Stimulated activated naive CD8-positive, alpha-beta T cell treated with anti-CD3 and anti-CD28 coated beads, Interleukin-15, amount 100 ng/mL, for 72 hours (primary cell): ENCODE measurements at regions not wholly inside any gene's neighbourhood (a gene's known extent, or its start where the extent isn't known, plus 50 kb on each side); places are given as distances from the start of the nearest gene placed in this dataset.
A peak's percentile ranks its signal among the peaks of the same experiment; 100 is the strongest.

ENCODE experiments used
- ATAC-seq: fragments of 150-1000 bp; cut with Tn5 transposase; 2 replicates; pipeline ENCODE4 v1.10.0; 2021; ENCODE audit warnings: mild to moderate bottlenecking, moderate library complexity
- DNase-seq, 2 donors: peaks; one replicate each; pipeline ENCODE4 v3.0.0; 2021 to 2022
- H3K27ac Mint-ChIP-seq, 2 donors: one replicate each; pipeline ENCODE4 v1.8.0; 2022; ENCODE audit warnings: mild to moderate bottlenecking in 2 of 2, mixed read lengths in 2 of 2, moderate library complexity in 2 of 2
- H3K27me3 Mint-ChIP-seq: one replicate; pipeline ENCODE4 v1.8.0; 2022; ENCODE audit warnings: mixed read lengths
- H3K4me1 Mint-ChIP-seq: one replicate; pipeline ENCODE4 v1.8.0; 2022; ENCODE audit warnings: mild to moderate bottlenecking, mixed read lengths
- H3K4me3 Mint-ChIP-seq, 2 donors: one replicate each; pipeline ENCODE4 v1.8.0; 2022; ENCODE audit warnings: mild to moderate bottlenecking in 2 of 2, mixed read lengths in 2 of 2, moderate library complexity in 1 of 2
- H3K9me3 Mint-ChIP-seq, 2 donors: one replicate each; pipeline ENCODE4 v1.8.0; 2022; ENCODE audit warnings: mixed read lengths in 2 of 2

DNA sequence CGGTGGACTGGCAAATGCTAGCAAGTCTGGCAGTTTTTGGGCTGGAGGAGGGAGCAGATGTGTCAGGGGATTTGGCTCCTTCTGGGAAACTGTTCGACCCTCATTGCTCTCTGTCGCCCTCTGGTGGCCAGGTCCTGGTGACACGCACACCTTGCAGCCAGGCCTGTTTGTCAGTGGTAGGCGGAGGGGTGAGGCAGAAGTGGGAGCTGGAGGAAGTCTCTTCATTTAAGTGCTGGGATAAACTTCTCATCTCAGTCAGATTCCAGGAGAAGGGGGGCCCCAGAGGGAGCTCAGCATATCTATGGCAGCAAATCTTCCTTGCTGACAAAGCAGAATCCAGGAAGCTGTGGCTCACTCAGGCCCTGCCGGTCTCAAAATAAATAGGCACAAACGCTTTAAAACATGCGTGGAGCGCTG is 326.5 kb downstream of the ZSWIM6 start:
- H3K9me3 Mint-ChIP-seq: no peaks in the 10 kb centered on the region
- peak; percentile 75 for ATAC-seq
- H3K27ac Mint-ChIP-seq: no peak overlapping the region
- no peak overlapping the region for H3K4me3 Mint-ChIP-seq
- H3K4me1 Mint-ChIP-seq: peaks cover 5% of the 10 kb centered on the region
- DNase-seq: peak; percentile 72 to 73
- H3K27me3 Mint-ChIP-seq: peaks cover 19% of the 10 kb centered on the region

DNA sequence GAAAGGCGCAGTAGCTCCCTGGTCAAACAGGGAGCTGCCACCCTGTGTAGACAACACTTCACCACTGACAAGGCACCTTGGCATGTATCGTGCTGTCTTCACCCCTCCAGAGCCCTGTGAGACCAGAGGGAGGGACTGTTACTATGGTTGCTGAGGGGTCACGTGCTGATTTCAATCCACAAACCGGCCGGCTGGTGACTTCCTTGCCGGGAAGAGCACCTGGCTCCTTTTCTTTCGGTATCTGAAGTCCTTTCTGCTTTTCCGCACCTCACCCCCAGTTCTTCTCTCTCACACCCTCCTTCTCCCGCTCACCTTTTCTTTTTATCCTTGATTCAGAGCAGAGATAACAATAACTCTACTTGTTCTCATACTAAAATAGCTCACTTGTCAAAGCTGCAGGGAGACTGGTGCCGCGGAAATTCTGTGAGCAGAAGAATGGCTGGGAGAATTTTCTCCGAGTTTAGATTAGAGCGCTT is 327.2 kb downstream of the ZSWIM6 start:
- ATAC-seq (no peak), DNase-seq (no peak)
- Mint-ChIP-seq H3K4me1 (peaks cover 5% of the 10 kb centered on the region), H3K9me3 (no peaks in the 10 kb centered on the region), H3K27me3 (peaks cover 14% of the 10 kb centered on the region), H3K4me3 (no peak overlapping the region), H3K27ac (no peak overlapping the region)

DNA sequence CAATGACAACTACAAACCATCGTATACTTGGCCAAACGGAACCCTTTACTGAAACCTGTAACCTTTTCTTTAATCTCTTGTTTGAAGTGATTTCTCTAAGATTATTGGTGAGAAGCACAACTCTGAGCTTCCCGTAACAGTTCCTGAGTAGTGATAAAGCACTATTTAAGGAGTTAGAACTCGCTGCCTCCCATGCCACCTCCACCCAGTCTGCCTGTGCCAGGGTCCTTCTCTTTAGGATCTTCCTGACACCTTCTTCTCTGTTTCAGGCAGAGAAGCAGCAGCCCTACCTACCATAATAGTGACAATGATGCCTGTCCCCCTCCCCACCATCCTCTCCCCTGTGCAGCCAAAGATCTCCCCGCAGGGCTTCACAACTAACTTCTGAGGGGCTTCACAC is 330.6 kb downstream of the ZSWIM6 start:
- H3K27ac Mint-ChIP-seq: no peak overlapping the region
- peaks cover 5% of the 10 kb centered on the region for H3K4me1 Mint-ChIP-seq
- ATAC-seq (no peak), DNase-seq (no peak)
- no peak overlapping the region for H3K4me3 Mint-ChIP-seq
- no peaks in the 10 kb centered on the region for H3K27me3 Mint-ChIP-seq
- no peaks in the 10 kb centered on the region for H3K9me3 Mint-ChIP-seq

DNA sequence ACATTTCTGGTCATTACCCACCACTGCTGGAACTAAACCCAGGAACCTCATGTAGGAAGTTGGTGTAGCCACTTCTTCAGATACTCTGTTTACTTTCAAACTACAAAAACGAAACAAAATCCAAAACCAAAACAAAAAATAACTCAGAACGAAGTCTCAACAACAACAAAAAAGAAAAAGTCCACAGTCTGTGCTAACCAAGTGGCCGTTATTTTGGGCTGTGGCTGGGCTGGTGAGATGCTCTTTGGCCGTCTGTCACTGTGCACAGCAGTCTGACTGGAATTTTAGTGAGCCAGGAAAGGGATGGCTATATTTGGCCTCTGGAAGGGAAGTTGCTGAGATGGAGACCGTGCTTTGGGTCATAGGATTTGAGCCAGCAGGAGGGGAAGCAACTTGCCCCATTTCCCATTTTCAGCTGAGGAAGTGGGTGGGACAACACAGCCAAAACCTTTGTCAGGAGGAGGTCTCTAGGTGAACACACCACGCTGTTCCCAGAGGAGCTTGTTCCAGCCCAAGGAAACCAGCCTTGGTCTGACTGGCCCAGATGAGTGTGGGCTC is 334.1 kb downstream of the ZSWIM6 start:
- no peak overlapping the region for H3K27ac Mint-ChIP-seq
- no peaks in the 10 kb centered on the region for H3K4me1 Mint-ChIP-seq
- ATAC-seq: no peak
- no peak for DNase-seq
- H3K27me3 Mint-ChIP-seq: peaks cover 12% of the 10 kb centered on the region
- no peak overlapping the region for H3K4me3 Mint-ChIP-seq
- no peaks in the 10 kb centered on the region for H3K9me3 Mint-ChIP-seq

DNA sequence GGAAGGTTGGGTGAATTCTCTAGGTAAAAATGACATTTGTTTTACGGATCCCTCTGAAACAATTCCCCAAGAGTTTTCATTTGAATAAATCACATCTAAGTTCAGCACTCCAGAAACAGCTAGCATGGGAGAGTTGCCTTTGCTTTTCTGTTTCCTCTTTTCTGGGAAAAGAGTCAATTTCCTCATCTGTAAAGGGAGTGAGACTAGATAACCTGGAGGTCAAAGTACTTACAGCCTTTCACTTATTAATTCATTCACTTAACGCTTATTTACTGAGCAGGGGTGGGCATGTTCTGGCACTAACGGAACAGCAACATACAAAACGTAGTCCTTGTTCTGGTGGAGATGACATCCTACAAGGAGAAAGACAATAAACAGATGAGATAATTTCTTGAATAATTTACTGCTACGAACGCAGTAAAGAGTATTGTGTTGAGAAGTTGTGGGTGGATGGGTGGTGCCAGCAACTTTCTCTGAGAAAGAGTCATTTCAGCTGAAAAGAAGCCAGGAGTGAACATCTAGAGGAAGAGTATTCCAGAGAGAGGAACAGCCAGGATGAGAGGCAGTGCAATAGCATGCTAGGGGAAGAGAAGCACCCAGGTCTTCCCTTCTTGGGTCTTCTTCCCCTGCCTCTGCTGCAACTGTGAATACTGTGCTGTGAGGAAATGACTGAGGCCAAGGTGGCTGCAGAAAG is 335.6 kb downstream of the ZSWIM6 start:
- H3K27me3 Mint-ChIP-seq: peaks cover 18% of the 10 kb centered on the region
- H3K4me1 Mint-ChIP-seq: no peaks in the 10 kb centered on the region
- no peak for DNase-seq
- no peak overlapping the region for H3K27ac Mint-ChIP-seq
- no peaks in the 10 kb centered on the region for H3K9me3 Mint-ChIP-seq
- H3K4me3 Mint-ChIP-seq: no peak overlapping the region
- no peak for ATAC-seq

DNA sequence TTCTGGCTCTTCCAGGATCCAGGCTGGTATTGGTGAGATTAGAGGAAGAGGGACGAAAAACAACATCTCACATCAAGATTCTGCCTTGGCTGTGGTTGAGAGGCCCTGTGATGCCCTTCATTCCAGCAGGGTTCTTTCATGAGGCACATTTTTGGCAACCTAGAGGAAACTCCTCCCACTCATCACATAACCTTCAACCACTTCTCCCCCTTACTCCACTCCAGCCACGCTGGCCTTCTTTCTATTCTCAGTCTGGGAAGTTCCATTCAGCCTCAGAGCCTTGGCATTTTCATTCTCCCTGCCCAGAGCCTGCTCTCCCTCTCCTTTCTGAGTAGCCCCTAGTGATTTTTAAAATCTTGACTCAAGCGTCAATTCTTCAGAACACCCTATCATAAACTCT is 337.5 kb downstream of the ZSWIM6 start:
- no peak overlapping the region for H3K4me3 Mint-ChIP-seq
- peaks cover 19% of the 10 kb centered on the region for H3K27me3 Mint-ChIP-seq

DNA sequence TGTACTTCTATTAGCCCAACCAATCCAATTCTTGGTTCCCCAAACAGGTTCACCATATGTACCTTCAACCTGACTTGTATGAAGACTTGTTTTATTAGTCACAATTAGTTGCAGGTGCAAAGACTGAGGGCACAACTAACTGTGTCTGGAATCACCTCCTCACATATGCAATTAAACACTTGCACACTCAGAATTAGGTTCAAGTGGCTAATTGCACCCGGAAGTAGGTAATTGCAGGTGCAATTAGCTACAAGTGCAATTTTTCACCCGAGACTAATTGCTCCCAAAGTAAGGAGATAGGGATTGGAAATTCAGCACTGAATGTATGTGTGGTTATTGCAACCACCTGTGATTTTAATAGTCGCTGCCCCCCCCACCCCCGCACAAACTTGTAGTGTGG is 338.9 kb downstream of the ZSWIM6 start:
- Mint-ChIP-seq H3K9me3 (no peaks in the 10 kb centered on the region), H3K27ac (no peak overlapping the region), H3K4me1 (no peaks in the 10 kb centered on the region), H3K27me3 (peaks cover 19% of the 10 kb centered on the region), H3K4me3 (no peak overlapping the region)
- ATAC-seq (no peak), DNase-seq (no peak)

More for the DNA sequence above, 337.5 kb downstream of the ZSWIM6 start:
- Mint-ChIP-seq H3K9me3 (no peaks in the 10 kb centered on the region), H3K4me1 (no peaks in the 10 kb centered on the region), H3K27ac (no peak overlapping the region)
- no peak for DNase-seq
- ATAC-seq: no peak

DNA sequence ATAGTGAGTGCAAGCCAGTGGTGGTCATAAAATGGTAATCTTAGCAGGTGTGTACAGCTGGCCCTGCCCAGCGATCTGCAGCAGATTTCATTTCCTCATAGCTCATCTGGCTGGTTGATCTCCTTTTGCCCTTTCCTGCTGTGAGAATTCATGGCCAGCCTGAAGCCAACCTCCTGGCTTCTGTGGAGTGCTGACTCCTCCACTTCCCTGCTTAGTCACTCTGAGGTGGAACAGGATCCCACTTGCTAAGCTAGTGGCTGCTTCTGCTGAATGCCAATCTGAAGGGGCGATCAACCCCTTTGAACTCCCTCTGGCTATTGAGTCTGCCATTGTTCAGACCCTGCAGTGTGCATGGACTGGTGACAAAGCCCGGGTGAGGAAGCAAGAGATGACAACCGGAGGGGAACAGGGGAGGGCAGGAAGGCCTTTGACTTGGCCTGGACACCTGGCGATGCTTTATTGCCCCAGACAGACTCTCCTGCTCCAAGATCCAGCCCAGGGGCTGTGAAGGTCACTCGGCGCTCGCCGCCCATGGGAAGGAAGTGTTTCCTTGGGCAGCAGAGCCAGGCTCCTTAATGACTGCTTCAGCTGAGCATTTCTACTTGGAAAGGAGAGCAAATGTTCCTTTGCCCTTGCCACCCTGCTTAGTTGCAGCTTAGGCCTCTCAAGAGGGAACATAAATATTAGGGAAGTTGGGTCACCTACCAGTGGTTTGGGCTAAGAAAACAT is 341.1 kb downstream of the ZSWIM6 start:
- H3K4me3 Mint-ChIP-seq: no peak overlapping the region
- DNase-seq (no peak), ATAC-seq (peak; percentile 21)
- no peak overlapping the region for H3K27ac Mint-ChIP-seq
- H3K9me3 Mint-ChIP-seq: no peaks in the 10 kb centered on the region
- H3K4me1 Mint-ChIP-seq: no peaks in the 10 kb centered on the region
- H3K27me3 Mint-ChIP-seq: peaks cover 25% of the 10 kb centered on the region

DNA sequence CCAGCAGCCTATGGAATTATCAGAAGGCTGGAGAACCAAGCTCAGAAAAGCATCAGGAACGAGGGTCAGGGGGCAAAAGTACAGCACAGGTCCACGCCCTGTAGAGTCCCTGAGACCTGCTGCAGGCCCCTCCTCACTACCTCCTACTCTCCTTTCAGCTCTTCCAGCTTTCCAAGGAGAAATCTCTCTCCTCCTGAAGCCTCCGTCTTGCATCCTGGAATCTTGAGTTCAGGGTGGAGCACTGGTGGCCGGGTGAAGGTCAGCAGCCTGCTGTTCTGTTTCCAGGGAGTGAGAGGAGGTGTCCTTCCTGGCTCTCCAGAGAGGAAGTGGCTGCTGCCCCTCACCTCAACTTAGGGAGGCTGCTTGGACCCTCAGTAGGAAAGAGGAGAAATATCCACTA is 342.3 kb downstream of the ZSWIM6 start:
- no peak for DNase-seq
- Mint-ChIP-seq H3K27me3 (peaks cover 20% of the 10 kb centered on the region), H3K4me3 (no peak overlapping the region), H3K27ac (no peak overlapping the region), H3K9me3 (no peaks in the 10 kb centered on the region), H3K4me1 (no peaks in the 10 kb centered on the region)
- no peak for ATAC-seq

DNA sequence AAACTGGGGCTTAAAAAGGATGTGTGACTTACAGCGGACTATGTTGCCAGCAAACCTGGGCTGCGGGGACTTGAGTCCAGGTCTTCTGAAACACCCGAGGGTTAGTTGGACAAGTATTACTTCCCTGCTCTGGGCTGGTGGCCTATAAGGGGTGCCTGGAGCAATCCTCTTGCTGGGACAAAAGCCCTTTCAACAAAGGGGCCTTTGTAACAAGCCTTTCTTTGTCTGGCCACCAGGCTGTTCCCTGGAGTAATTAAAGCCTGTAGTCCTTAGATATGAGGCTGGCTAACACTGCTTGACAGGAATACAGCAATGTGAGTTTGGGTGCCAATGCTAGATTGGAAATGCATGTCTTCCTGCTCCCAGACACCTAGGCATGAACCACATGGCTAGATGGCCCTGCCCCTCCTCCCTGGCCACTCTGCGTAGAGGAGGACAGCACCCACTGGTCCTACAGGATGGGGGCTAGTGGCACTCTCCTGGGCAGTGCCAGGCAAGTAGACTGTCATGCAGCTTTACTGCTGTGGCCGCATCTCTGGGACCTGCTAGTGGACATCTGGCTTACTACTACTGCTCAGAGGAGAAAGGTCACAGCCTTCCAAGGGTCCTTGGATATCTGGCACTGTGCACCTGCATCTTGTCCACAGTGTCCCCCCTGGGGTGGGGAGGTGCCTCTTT is 343.1 kb downstream of the ZSWIM6 start:
- peak; percentile 19 for ATAC-seq
- Mint-ChIP-seq H3K27me3 (peaks cover 14% of the 10 kb centered on the region), H3K9me3 (no peaks in the 10 kb centered on the region), H3K4me1 (no peaks in the 10 kb centered on the region), H3K27ac (no peak overlapping the region), H3K4me3 (no peak overlapping the region)
- no peak for DNase-seq

DNA sequence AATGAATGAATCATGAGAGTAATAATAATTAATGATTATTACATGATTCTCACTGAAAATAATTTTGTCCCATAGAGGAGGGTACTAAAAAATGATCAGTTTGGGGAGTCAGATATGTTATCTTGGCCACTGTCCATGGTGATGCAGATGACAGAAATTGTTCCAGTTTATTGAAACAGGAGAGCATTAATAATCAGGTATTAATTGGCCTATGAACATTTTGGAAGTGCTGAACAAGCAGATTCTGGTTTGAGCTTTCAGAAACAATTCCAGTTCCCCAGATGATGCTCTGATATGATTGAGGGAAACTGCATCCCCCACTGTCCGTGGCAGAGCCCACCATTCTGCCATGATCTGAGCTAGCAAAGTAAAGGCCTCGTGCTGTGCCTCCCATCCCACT is 345.2 kb downstream of the ZSWIM6 start:
- H3K27ac Mint-ChIP-seq: peak overlapping the region in 1 of 2 donors; percentile 28
- peaks cover 13% of the 10 kb centered on the region for H3K27me3 Mint-ChIP-seq
- no peaks in the 10 kb centered on the region for H3K4me1 Mint-ChIP-seq
- DNase-seq (no peak), ATAC-seq (no peak)
- no peak overlapping the region for H3K4me3 Mint-ChIP-seq
- H3K9me3 Mint-ChIP-seq: no peaks in the 10 kb centered on the region

DNA sequence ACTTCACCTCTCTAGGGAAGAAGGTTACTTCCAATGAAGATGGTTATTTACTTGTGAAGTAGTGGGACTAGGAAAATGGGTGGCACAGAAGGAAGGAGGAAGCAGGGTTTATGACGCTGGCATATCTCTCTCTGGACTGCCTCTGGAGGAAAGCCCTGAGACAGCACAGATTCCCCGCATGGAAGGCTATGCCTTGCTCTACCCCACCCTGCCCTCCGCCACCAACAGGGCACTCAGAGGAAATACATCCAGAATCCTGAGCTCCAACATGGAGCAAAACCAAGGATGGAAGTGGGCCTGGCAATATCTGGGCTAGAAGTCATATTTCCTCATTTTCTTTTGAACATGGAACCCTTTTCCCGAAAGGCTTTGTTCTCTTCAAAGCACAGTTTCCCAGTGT is 346.9 kb downstream of the ZSWIM6 start:
- Mint-ChIP-seq H3K4me1 (no peaks in the 10 kb centered on the region), H3K9me3 (no peaks in the 10 kb centered on the region), H3K27ac (peak overlapping the region in 1 of 2 donors; percentile 35), H3K4me3 (no peak overlapping the region), H3K27me3 (peaks cover 7% of the 10 kb centered on the region)
- ATAC-seq (no peak), DNase-seq (no peak)

DNA sequence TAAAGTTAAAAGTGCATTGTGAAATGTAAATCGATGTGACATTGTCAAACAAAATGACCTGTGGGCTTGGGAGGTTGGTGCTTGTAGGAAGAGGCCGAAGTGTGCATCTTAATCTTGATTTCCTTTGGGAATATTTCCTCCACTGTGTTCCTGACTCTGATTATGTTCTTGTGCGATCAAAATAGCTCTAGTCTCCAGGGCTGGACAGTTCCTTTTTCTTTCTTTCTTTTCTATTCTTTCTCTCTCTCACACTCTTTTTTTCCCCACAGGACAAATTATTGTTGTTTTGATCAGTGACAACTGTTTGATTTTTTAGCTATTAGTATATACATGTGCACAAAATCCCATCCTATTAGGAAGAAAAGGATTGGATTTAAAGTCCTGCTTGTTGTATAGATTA is 347.5 kb downstream of the ZSWIM6 start:
- ATAC-seq (no peak), DNase-seq (no peak)
- Mint-ChIP-seq H3K9me3 (no peaks in the 10 kb centered on the region), H3K4me3 (no peak overlapping the region), H3K27me3 (peaks cover 12% of the 10 kb centered on the region), H3K27ac (no peak overlapping the region), H3K4me1 (no peaks in the 10 kb centered on the region)

DNA sequence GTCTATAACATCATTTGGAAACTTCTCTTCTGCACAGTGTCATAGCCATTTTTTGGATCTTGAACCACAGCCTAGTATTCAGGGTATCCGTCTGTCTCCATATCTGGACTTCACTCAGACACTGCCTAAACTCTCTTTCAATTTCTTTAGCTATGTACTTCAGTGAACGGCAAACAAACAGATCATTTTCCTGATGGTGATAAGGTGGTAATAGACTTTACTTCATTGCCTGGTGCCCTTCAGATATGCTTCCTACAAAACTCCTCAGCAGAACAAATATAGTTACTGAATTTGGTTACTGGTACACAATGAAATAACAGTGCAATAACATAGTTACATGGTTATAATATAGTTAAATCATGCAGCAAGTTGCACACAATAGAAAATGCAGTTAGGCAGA is 348.2 kb downstream of the ZSWIM6 start:
- DNase-seq (no peak), ATAC-seq (no peak)
- no peak overlapping the region for H3K27ac Mint-ChIP-seq
- H3K27me3 Mint-ChIP-seq: peaks cover 16% of the 10 kb centered on the region
- H3K4me3 Mint-ChIP-seq: no peak overlapping the region
- H3K9me3 Mint-ChIP-seq: no peaks in the 10 kb centered on the region
- H3K4me1 Mint-ChIP-seq: no peaks in the 10 kb centered on the region

DNA sequence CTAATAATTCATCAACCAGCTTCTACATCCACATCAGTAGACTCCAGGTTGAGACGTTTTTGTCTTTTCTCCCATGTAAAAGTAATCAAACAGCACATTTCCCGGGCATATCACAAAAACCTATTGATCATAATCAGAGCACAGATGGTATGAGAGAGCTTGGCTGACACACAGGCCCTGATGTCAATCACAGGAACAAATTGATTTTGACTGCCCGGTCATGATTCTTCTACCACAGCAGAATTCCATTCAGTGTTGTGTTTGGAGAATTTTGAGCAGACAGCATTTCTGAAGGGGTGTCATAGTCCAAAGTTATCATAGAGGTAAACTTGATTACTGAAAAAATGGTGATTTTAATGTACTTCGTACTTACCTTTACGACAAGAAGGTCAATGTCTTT is 351.1 kb downstream of the ZSWIM6 start:
- H3K27ac Mint-ChIP-seq: no peak overlapping the region
- DNase-seq (no peak), ATAC-seq (no peak)
- no peaks in the 10 kb centered on the region for H3K9me3 Mint-ChIP-seq
- H3K4me3 Mint-ChIP-seq: no peak overlapping the region
- peaks cover 39% of the 10 kb centered on the region for H3K27me3 Mint-ChIP-seq
- H3K4me1 Mint-ChIP-seq: no peaks in the 10 kb centered on the region

DNA sequence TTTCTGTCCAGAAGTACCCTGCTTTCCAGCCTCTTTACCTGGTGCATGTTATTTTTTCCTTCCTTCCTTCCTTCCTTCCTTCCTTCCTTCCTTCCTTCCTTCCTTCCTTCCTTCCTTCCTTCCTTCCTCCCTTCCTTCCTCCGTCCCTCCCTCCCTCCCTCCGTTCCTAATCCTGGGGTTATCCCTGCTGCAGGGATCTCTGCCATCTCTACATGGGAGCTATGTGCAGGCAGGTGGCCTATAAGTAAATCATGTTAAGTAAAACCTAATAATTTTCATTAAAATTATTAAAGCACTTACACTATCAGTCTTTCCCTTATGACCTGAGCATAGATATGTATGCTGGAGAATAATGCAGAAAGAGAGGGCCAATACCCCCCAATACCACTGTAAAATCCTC is 351.9 kb downstream of the ZSWIM6 start:
- peaks cover 42% of the 10 kb centered on the region for H3K27me3 Mint-ChIP-seq
- H3K27ac Mint-ChIP-seq: no peak overlapping the region
- DNase-seq (no peak), ATAC-seq (no peak)
- no peaks in the 10 kb centered on the region for H3K4me1 Mint-ChIP-seq
- H3K9me3 Mint-ChIP-seq: no peaks in the 10 kb centered on the region
- no peak overlapping the region for H3K4me3 Mint-ChIP-seq
